ENCODE measurements at regions not wholly inside any gene's neighbourhood (a gene's known extent, or its start where the extent isn't known, plus 50 kb on each side); places are given as distances from the start of the nearest gene placed in this dataset.

GRCh38 chr3:31481697-31482096 is 51.0 kb upstream of the STT3B start:
- no peak for DNase-seq

GRCh38 chr3:31482493-31483200 is 50.1 kb upstream of the STT3B start:
- DNase-seq: no peak
